ENCODE measurements at regions not wholly inside any gene's neighbourhood (a gene's known extent, or its start where the extent isn't known, plus 50 kb on each side); places are given as distances from the start of the nearest gene placed in this dataset.
A peak's percentile ranks its signal among the peaks of the same experiment; 100 is the strongest.

- peaks cover 0 to 4% (median 0%) of the 10 kb centered on the region in 3 donors for H3K9me3 ChIP-seq
- intact Hi-C loops (cut with DNase I; ENCODE audit: low total_unique reads) = no loop called here
- DNase-seq (no peak), ATAC-seq (no peak)
- H3K27me3 ChIP-seq = no peaks in the 10 kb centered on the region
- H3K27ac ChIP-seq = peak overlapping the region in 1 of 4 donors; percentile 85
- H3K36me3 ChIP-seq = no peaks in the 10 kb centered on the region
- in situ Hi-C loops (cut with MboI; ENCODE audit: low sequenced_read_pairs in 4 of 4) = loop anchor here in 2 of 4 donors (5.0 to 25.0 kb wide), 2 partner anchors 99 to 199 kb away; no protein-coding TSS in a partner anchor
- peaks cover 18 to 22% of the 10 kb centered on the region in 2 donors for H3K4me1 ChIP-seq
- H3K4me3 ChIP-seq = no peak overlapping the region
- TF ChIP-seq, protein P1, sequence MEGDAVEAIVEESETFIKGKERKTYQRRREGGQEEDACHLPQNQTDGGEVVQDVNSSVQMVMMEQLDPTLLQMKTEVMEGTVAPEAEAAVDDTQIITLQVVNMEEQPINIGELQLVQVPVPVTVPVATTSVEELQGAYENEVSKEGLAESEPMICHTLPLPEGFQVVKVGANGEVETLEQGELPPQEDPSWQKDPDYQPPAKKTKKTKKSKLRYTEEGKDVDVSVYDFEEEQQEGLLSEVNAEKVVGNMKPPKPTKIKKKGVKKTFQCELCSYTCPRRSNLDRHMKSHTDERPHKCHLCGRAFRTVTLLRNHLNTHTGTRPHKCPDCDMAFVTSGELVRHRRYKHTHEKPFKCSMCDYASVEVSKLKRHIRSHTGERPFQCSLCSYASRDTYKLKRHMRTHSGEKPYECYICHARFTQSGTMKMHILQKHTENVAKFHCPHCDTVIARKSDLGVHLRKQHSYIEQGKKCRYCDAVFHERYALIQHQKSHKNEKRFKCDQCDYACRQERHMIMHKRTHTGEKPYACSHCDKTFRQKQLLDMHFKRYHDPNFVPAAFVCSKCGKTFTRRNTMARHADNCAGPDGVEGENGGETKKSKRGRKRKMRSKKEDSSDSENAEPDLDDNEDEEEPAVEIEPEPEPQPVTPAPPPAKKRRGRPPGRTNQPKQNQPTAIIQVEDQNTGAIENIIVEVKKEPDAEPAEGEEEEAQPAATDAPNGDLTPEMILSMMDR (IDR thresholded peaks at IDR 0.05 in 4 of 5, conservative IDR thresholded peaks at IDR 0.05 in 1 of 5) = no peak
Observed at GRCh38 chr12:14262771-14263511, 102.5 kb upstream of the ATF7IP start.

DNA sequence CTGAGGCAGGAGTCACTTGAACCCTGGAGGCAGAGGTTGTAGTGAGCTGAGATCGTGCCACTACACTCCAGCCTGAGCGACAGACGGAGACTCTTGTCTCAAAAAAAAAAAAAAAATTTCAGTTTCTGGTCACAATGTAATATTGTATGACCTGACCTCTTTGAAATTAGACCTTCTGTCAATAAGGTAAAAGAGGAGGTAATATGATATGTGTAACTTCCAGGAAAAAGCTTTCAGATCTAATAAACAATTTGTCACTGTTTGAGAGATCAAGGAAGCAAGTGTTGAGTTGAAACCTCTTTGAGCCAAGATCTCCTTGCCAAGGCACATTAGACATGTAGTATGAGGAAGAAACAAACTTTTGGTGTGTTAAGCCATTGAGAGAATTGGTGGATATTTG, 101.7 kb upstream of the ATF7IP start:
- Histone ChIP-seq H3K27ac (no peak overlapping the region), H3K36me3 (no peaks in the 10 kb centered on the region), H3K9me3 (peaks cover 0 to 4% (median 0%) of the 10 kb centered on the region in 3 donors), H3K4me1 (peaks cover 10 to 14% of the 10 kb centered on the region in 2 donors), H3K4me3 (no peak overlapping the region), H3K27me3 (no peaks in the 10 kb centered on the region)
- TF ChIP-seq POLR2A (IDR thresholded peaks at IDR 0.05) = no peak
- TF ChIP-seq, protein P1 (IDR thresholded peaks at IDR 0.05 in 4 of 5, conservative IDR thresholded peaks at IDR 0.05 in 1 of 5) = no peak
- in situ Hi-C loops (cut with MboI; ENCODE audit: low sequenced_read_pairs in 4 of 4) = loop anchor here in 2 of 4 donors (5.0 to 25.0 kb wide), 2 partner anchors 99 to 199 kb away; no protein-coding TSS in a partner anchor
- ATAC-seq (no peak), DNase-seq (no peak)
- intact Hi-C loops (cut with DNase I; ENCODE audit: low total_unique reads) = no loop called here

DNA sequence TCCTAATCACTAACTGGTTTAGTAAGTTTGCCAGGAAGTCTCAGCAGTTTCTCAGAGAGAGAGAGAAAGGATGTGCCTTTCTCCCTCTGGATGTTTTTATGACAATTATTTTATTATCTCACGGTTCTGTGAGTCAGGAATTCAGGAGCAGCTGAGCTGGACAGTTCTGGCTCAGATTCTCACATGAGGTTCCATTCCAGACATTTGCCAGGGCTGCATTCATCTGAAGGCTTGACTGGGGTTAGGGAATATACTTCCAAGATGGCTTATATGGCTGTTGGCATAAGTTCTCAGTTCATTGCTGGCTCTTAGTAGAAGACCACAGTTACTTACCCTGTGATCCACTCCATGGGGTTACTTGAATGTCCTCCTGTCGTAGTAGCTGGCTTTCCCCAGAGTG, 101.2 kb upstream of the ATF7IP start:
- H3K27me3 ChIP-seq = no peaks in the 10 kb centered on the region
- H3K27ac ChIP-seq = no peak overlapping the region
- in situ Hi-C loops (cut with MboI; ENCODE audit: low sequenced_read_pairs in 4 of 4) (loop anchor here in 2 of 4 donors (5.0 to 25.0 kb wide), 2 partner anchors 98 to 198 kb away; no protein-coding TSS in a partner anchor), intact Hi-C loops (cut with DNase I; ENCODE audit: low total_unique reads) (no loop called here)
- DNase-seq (no peak), ATAC-seq (no peak)
- peaks cover 6 to 14% of the 10 kb centered on the region in 2 donors for H3K4me1 ChIP-seq
- H3K4me3 ChIP-seq = no peak overlapping the region
- TF ChIP-seq, protein P1 (IDR thresholded peaks at IDR 0.05 in 4 of 5, conservative IDR thresholded peaks at IDR 0.05 in 1 of 5) = no peak
- TF ChIP-seq POLR2A (IDR thresholded peaks at IDR 0.05) = no peak
- H3K9me3 ChIP-seq = peaks cover 0 to 4% (median 0%) of the 10 kb centered on the region in 3 donors
- no peaks in the 10 kb centered on the region for H3K36me3 ChIP-seq

- peaks cover 0 to 4% (median 0%) of the 10 kb centered on the region in 3 donors for H3K9me3 ChIP-seq
- ATAC-seq = no peak
- H3K27me3 ChIP-seq = no peaks in the 10 kb centered on the region
- no peak for DNase-seq
- peaks cover 6 to 14% of the 10 kb centered on the region in 2 donors for H3K4me1 ChIP-seq
- no peak overlapping the region for H3K27ac ChIP-seq
- no peaks in the 10 kb centered on the region for H3K36me3 ChIP-seq
- TF ChIP-seq, protein P1 (IDR thresholded peaks at IDR 0.05 in 4 of 5, conservative IDR thresholded peaks at IDR 0.05 in 1 of 5) = no peak
- no peak for TF ChIP-seq POLR2A (IDR thresholded peaks at IDR 0.05)
- in situ Hi-C loops (cut with MboI; ENCODE audit: low sequenced_read_pairs in 4 of 4) (loop anchor here in 2 of 4 donors (5.0 to 25.0 kb wide), 2 partner anchors 98 to 198 kb away; no protein-coding TSS in a partner anchor), intact Hi-C loops (cut with DNase I; ENCODE audit: low total_unique reads) (no loop called here)
- H3K4me3 ChIP-seq = no peak overlapping the region
Observed at GRCh38 chr12:14264778-14265177, 100.7 kb upstream of the ATF7IP start.
